GM23338 (cell line): ENCODE measurements at regions not wholly inside any gene's neighbourhood (a gene's known extent, or its start where the extent isn't known, plus 50 kb on each side); places are given as distances from the start of the nearest gene placed in this dataset.
A peak's percentile ranks its signal among the peaks of the same experiment; 100 is the strongest.

Experiments used
- ATAC-seq: fragments of 200-7000 bp; cut with Tn5 transposase; 3 replicates; pipeline ENCODE4 v1.9.1; 2020
- DNase-seq: peaks from one replicate; pipeline ENCODE4 v3.0.0-alpha.2; 2015; ENCODE audit warnings: low spot score
- H2AFZ ChIP-seq: fragments of 200-600 bp; sonication (generic); 2 replicates; pipeline ENCODE4 v1.8.0; 2016; ENCODE audit warnings: antibody characterized with exemption, mild to moderate bottlenecking, moderate library complexity
- H3F3A ChIP-seq: fragments of 200-600 bp; sonication (generic); replicated peaks from 2 replicates; pipeline ENCODE4 v1.8.0; 2017; ENCODE audit warnings: antibody characterized with exemption, mixed run types, low read depth
- H3K27ac ChIP-seq: fragments of 200-600 bp; sonication (generic); 2 replicates; pipeline ENCODE4 v1.6.1; 2016; ENCODE audit warnings: low read depth
- H3K27me3 ChIP-seq: fragments of 200-600 bp; sonication (generic); 2 replicates; pipeline ENCODE4 v1.8.0; 2016; ENCODE audit warnings: mild to moderate bottlenecking, mixed run types, moderate library complexity; ENCODE audit not compliant: insufficient read depth
- H3K36me3 ChIP-seq: fragments of 200-600 bp; sonication (generic); 2 replicates; pipeline ENCODE4 v1.8.0; 2016; ENCODE audit warnings: mild to moderate bottlenecking; ENCODE audit not compliant: insufficient read depth
- H3K4me1 ChIP-seq: fragments of 200-600 bp; sonication (generic); 2 replicates; pipeline ENCODE4 v1.8.0; 2016; ENCODE audit warnings: mild to moderate bottlenecking, moderate library complexity; ENCODE audit not compliant: insufficient read depth
- H3K4me2 ChIP-seq: fragments of 200-600 bp; sonication (generic); 2 replicates; pipeline ENCODE4 v1.7.1; 2017; ENCODE audit warnings: mixed run types
- H3K4me3 ChIP-seq: fragments of 200-600 bp; sonication (generic); 2 replicates; pipeline ENCODE4 v1.6.1; 2016; ENCODE audit warnings: mixed run types
- H3K79me2 ChIP-seq: fragments of 200-600 bp; sonication (generic); replicated peaks from 2 replicates; pipeline ENCODE4 v1.8.0; 2017; ENCODE audit warnings: mild to moderate bottlenecking; ENCODE audit not compliant: insufficient read depth
- H3K9me2 ChIP-seq: fragments of 200-600 bp; sonication (generic); 2 replicates; pipeline ENCODE4 v1.8.0; 2017; ENCODE audit not compliant: insufficient read depth
- H4K20me1 ChIP-seq: fragments of 200-600 bp; sonication (generic); replicated peaks from 2 replicates; pipeline ENCODE4 v1.8.0; 2017; ENCODE audit warnings: mild to moderate bottlenecking; ENCODE audit not compliant: insufficient read depth
- H3K27ac Mint-ChIP-seq: 2 replicates; pipeline ENCODE4 v1.8.0; 2020; ENCODE audit warnings: inconsistent platforms, mild to moderate bottlenecking, moderate library complexity, mixed read lengths
- H3K27me3 Mint-ChIP-seq: 3 replicates; pipeline ENCODE4 v1.8.0; 2022; ENCODE audit warnings: low read depth, mild to moderate bottlenecking, moderate library complexity, mixed read lengths, inconsistent platforms; ENCODE audit not compliant: insufficient read depth, poor library complexity
- H3K36me3 Mint-ChIP-seq: 3 replicates; pipeline ENCODE4 v1.8.0; 2021; ENCODE audit warnings: low read depth, mild to moderate bottlenecking, inconsistent platforms, moderate library complexity, mixed read lengths
- H3K4me1 Mint-ChIP-seq: 3 replicates; pipeline ENCODE4 v1.8.0; 2020; ENCODE audit warnings: mild to moderate bottlenecking, inconsistent platforms, mixed read lengths
- H3K4me3 Mint-ChIP-seq: 3 replicates; pipeline ENCODE4 v1.8.0; 2021; ENCODE audit warnings: moderate library complexity, mild to moderate bottlenecking, inconsistent platforms, mixed read lengths
- H3K9me3 Mint-ChIP-seq: 3 replicates; pipeline ENCODE4 v1.8.0; 2020; ENCODE audit warnings: moderate library complexity, mild to moderate bottlenecking, inconsistent platforms, mixed read lengths
- CREB1 ChIP-seq: fragments of 250-450 bp; sonication (Bioruptor Pico); IDR thresholded peaks from 2 replicates; pipeline ENCODE4 v1.5.0; 2020; ENCODE audit warnings: low read depth, mild to moderate bottlenecking, moderate library complexity
- EZH2 ChIP-seq: fragments of 200-600 bp; sonication (generic); IDR thresholded peaks from one replicate; pipeline ENCODE4 v1.8.0; 2017; ENCODE audit warnings: antibody characterized with exemption, mild to moderate bottlenecking, low read depth; ENCODE audit not compliant: unreplicated experiment
- EZH2phosphoT487 ChIP-seq: fragments of 200-600 bp; sonication (generic); IDR thresholded peaks from one replicate; pipeline ENCODE4 v1.8.1; 2018; ENCODE audit warnings: antibody characterized with exemption; ENCODE audit not compliant: unreplicated experiment
- JUNB ChIP-seq: IDR thresholded peaks from one replicate; pipeline ENCODE4 v1.6.1; 2016; ENCODE audit warnings: antibody characterized with exemption; ENCODE audit not compliant: unreplicated experiment
- NANOG ChIP-seq: IDR thresholded peaks from 2 replicates; pipeline ENCODE4 v1.6.1; 2016; ENCODE audit warnings: antibody characterized with exemption, borderline replicate concordance
- POLR2AphosphoS5 ChIP-seq: IDR thresholded peaks from 2 replicates; pipeline ENCODE4 v1.6.1; 2016; ENCODE audit warnings: antibody characterized with exemption, low read depth
- STAT1 ChIP-seq: IDR thresholded peaks from one replicate; pipeline ENCODE4 v1.6.1; 2016; ENCODE audit warnings: antibody characterized with exemption; ENCODE audit not compliant: unreplicated experiment
- ZNF114 ChIP-seq: fragments of 250-450 bp; sonication (Bioruptor Pico); IDR thresholded peaks from 2 replicates; pipeline ENCODE4 v1.5.0; 2020; ENCODE audit warnings: mild to moderate bottlenecking, moderate library complexity
- ZNF331 ChIP-seq: fragments of 250-450 bp; sonication (Bioruptor Pico); IDR thresholded peaks from 2 replicates; pipeline ENCODE4 v1.5.0; 2020; ENCODE audit warnings: low read depth, mild to moderate bottlenecking, moderate library complexity
- TF ChIP-seq, protein P1 (sequence below): IDR thresholded peaks from 2 replicates; pipeline ENCODE4 v1.6.1; 2016; ENCODE audit warnings: antibody characterized with exemption
- TF ChIP-seq, protein P2 (sequence below): IDR thresholded peaks from one replicate; pipeline ENCODE4 v1.6.1; 2018; ENCODE audit warnings: antibody characterized with exemption; ENCODE audit not compliant: unreplicated experiment
- TF ChIP-seq, protein P3 (sequence below), 2 experiments: fragments of 200-600 bp in 1 of 2; sonication (generic) in 1 of 2; conservative IDR thresholded peaks; 2 replicates each; pipeline versions ENCODE4 v1.5.1 to v1.6.1; 2016 to 2017; ENCODE audit warnings: antibody characterized with exemption in 2 of 2, low read depth in 2 of 2, mild to moderate bottlenecking in 2 of 2, moderate library complexity in 1 of 2
- TF ChIP-seq, protein P4 (sequence below): fragments of 250-450 bp; sonication (Bioruptor Pico); IDR thresholded peaks from 2 replicates; pipeline ENCODE4 v1.5.0; 2020; ENCODE audit warnings: mild to moderate bottlenecking, moderate library complexity

DNA sequence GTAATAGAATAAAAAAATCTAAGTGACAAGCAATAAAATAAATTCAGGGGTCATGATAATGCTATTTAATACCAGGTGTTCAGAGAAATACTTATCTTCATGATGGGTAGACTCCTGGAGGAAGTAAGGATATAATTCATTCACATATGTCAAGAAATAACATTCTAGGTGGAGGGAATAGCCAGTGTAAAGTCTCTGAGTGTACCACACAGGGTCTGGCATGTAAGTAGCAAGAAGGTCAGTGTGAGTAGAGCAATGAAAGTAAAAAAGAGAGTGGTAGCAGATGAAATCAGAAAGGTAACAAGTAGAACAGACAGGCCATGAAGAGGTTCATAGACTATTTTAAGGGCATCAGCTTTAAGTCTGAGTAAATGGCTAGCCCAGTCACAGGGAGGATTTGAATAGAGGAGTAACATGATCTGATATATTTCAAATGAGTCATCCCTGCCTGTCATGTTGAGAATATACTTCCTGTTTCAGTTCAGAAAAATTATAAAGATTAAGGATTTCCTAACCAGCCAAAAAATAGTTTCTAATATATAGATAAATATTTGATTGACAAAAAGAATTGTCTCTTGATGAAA is 519.9 kb downstream of the C12orf50 start:
- Histone ChIP-seq H3K27ac (no peak overlapping the region), H3K27me3 (no peaks in the 10 kb centered on the region), H3K4me2 (no peak overlapping the region), H4K20me1 (no peaks in the 10 kb centered on the region), H3K4me3 (no peak overlapping the region), H3F3A (no peaks in the 10 kb centered on the region), H3K79me2 (no peaks in the 10 kb centered on the region), H2AFZ (no peak overlapping the region), H3K36me3 (no peaks in the 10 kb centered on the region), H3K4me1 (peaks cover 7% of the 10 kb centered on the region; the same call in 1 of the 2 replicates), H3K9me2 (no peaks in the 10 kb centered on the region)
- no peak overlapping the region for H3K27ac Mint-ChIP-seq
- ATAC-seq = no peak
- TF ChIP-seq, protein P1, sequence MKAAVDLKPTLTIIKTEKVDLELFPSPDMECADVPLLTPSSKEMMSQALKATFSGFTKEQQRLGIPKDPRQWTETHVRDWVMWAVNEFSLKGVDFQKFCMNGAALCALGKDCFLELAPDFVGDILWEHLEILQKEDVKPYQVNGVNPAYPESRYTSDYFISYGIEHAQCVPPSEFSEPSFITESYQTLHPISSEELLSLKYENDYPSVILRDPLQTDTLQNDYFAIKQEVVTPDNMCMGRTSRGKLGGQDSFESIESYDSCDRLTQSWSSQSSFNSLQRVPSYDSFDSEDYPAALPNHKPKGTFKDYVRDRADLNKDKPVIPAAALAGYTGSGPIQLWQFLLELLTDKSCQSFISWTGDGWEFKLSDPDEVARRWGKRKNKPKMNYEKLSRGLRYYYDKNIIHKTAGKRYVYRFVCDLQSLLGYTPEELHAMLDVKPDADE = no peak
- TF ChIP-seq, protein P2, sequence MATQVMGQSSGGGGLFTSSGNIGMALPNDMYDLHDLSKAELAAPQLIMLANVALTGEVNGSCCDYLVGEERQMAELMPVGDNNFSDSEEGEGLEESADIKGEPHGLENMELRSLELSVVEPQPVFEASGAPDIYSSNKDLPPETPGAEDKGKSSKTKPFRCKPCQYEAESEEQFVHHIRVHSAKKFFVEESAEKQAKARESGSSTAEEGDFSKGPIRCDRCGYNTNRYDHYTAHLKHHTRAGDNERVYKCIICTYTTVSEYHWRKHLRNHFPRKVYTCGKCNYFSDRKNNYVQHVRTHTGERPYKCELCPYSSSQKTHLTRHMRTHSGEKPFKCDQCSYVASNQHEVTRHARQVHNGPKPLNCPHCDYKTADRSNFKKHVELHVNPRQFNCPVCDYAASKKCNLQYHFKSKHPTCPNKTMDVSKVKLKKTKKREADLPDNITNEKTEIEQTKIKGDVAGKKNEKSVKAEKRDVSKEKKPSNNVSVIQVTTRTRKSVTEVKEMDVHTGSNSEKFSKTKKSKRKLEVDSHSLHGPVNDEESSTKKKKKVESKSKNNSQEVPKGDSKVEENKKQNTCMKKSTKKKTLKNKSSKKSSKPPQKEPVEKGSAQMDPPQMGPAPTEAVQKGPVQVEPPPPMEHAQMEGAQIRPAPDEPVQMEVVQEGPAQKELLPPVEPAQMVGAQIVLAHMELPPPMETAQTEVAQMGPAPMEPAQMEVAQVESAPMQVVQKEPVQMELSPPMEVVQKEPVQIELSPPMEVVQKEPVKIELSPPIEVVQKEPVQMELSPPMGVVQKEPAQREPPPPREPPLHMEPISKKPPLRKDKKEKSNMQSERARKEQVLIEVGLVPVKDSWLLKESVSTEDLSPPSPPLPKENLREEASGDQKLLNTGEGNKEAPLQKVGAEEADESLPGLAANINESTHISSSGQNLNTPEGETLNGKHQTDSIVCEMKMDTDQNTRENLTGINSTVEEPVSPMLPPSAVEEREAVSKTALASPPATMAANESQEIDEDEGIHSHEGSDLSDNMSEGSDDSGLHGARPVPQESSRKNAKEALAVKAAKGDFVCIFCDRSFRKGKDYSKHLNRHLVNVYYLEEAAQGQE = no peak
- TF ChIP-seq JUNB = no peak
- no peak for TF ChIP-seq POLR2AphosphoS5
- no peak for TF ChIP-seq STAT1
- TF ChIP-seq, protein P3, sequence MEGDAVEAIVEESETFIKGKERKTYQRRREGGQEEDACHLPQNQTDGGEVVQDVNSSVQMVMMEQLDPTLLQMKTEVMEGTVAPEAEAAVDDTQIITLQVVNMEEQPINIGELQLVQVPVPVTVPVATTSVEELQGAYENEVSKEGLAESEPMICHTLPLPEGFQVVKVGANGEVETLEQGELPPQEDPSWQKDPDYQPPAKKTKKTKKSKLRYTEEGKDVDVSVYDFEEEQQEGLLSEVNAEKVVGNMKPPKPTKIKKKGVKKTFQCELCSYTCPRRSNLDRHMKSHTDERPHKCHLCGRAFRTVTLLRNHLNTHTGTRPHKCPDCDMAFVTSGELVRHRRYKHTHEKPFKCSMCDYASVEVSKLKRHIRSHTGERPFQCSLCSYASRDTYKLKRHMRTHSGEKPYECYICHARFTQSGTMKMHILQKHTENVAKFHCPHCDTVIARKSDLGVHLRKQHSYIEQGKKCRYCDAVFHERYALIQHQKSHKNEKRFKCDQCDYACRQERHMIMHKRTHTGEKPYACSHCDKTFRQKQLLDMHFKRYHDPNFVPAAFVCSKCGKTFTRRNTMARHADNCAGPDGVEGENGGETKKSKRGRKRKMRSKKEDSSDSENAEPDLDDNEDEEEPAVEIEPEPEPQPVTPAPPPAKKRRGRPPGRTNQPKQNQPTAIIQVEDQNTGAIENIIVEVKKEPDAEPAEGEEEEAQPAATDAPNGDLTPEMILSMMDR (conservative IDR thresholded peaks at IDR 0.05; ENCODE audit: low read depth in 2 of 2) = no peak
- TF ChIP-seq NANOG = no peak
- TF ChIP-seq ZNF331 = no peak
- TF ChIP-seq CREB1 (CRISPR knock-in tag) = no peak
- TF ChIP-seq ZNF114 = no peak
- TF ChIP-seq EZH2 = no peak
- TF ChIP-seq EZH2phosphoT487 = no peak
- TF ChIP-seq, protein P4, sequence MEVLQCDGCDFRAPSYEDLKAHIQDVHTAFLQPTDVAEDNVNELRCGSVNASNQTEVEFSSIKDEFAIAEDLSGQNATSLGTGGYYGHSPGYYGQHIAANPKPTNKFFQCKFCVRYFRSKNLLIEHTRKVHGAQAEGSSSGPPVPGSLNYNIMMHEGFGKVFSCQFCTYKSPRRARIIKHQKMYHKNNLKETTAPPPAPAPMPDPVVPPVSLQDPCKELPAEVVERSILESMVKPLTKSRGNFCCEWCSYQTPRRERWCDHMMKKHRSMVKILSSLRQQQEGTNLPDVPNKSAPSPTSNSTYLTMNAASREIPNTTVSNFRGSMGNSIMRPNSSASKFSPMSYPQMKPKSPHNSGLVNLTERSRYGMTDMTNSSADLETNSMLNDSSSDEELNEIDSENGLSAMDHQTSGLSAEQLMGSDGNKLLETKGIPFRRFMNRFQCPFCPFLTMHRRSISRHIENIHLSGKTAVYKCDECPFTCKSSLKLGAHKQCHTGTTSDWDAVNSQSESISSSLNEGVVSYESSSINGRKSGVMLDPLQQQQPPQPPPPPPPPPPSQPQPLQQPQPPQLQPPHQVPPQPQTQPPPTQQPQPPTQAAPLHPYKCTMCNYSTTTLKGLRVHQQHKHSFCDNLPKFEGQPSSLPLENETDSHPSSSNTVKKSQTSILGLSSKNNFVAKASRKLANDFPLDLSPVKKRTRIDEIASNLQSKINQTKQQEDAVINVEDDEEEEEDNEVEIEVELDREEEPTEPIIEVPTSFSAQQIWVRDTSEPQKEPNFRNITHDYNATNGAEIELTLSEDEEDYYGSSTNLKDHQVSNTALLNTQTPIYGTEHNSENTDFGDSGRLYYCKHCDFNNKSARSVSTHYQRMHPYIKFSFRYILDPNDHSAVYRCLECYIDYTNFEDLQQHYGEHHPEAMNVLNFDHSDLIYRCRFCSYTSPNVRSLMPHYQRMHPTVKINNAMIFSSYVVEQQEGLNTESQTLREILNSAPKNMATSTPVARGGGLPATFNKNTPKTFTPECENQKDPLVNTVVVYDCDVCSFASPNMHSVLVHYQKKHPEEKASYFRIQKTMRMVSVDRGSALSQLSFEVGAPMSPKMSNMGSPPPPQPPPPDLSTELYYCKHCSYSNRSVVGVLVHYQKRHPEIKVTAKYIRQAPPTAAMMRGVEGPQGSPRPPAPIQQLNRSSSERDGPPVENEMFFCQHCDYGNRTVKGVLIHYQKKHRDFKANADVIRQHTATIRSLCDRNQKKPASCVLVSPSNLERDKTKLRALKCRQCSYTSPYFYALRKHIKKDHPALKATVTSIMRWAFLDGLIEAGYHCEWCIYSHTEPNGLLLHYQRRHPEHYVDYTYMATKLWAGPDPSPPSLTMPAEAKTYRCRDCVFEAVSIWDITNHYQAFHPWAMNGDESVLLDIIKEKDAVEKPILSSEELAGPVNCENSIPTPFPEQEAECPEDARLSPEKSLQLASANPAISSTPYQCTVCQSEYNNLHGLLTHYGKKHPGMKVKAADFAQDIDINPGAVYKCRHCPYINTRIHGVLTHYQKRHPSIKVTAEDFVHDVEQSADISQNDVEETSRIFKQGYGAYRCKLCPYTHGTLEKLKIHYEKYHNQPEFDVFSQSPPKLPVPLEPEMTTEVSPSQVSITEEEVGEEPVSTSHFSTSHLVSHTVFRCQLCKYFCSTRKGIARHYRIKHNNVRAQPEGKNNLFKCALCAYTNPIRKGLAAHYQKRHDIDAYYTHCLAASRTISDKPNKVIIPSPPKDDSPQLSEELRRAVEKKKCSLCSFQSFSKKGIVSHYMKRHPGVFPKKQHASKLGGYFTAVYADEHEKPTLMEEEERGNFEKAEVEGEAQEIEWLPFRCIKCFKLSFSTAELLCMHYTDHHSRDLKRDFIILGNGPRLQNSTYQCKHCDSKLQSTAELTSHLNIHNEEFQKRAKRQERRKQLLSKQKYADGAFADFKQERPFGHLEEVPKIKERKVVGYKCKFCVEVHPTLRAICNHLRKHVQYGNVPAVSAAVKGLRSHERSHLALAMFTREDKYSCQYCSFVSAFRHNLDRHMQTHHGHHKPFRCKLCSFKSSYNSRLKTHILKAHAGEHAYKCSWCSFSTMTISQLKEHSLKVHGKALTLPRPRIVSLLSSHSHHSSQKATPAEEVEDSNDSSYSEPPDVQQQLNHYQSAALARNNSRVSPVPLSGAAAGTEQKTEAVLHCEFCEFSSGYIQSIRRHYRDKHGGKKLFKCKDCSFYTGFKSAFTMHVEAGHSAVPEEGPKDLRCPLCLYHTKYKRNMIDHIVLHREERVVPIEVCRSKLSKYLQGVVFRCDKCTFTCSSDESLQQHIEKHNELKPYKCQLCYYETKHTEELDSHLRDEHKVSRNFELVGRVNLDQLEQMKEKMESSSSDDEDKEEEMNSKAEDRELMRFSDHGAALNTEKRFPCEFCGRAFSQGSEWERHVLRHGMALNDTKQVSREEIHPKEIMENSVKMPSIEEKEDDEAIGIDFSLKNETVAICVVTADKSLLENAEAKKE (CRISPR knock-in tag) = no peak
- no peaks in the 10 kb centered on the region for H3K27me3 Mint-ChIP-seq
- no peak overlapping the region for H3K4me3 Mint-ChIP-seq
- H3K9me3 Mint-ChIP-seq = peaks cover 4% of the 10 kb centered on the region; the same call in 1 of the 3 replicates
- DNase-seq = peak; percentile 5
- no peaks in the 10 kb centered on the region for H3K36me3 Mint-ChIP-seq
- H3K4me1 Mint-ChIP-seq = no peaks in the 10 kb centered on the region
